B cell (primary cell): ENCODE measurements at regions not wholly inside any gene's neighbourhood (a gene's known extent, or its start where the extent isn't known, plus 50 kb on each side); places are given as distances from the start of the nearest gene placed in this dataset.

Source experiments
- ATAC-seq: fragments of 200-7000 bp; cut with Tn5 transposase; one replicate; pipeline ENCODE4 v1.10.0; 2021; ENCODE audit warnings: low read depth, mild to moderate bottlenecking, moderate number of reproducible peaks, moderate library complexity
- CTCF ChIA-PET: fragments of 350-600 bp; sonication (Branson Sonifier 250); formaldehyde crosslinking; loops from one replicate; lab custom pipeline; 2021; ENCODE audit warnings: antibody characterized with exemption, inconsistent platforms; lab: Charles Lee
- POLR2A ChIA-PET: fragments of 350-600 bp; sonication (Branson Sonifier 250); formaldehyde crosslinking; loops from one replicate; lab custom pipeline; 2021; ENCODE audit warnings: antibody characterized with exemption; lab: Charles Lee
- DNase-seq: peaks from one replicate; pipeline ENCODE4 v3.0.0; 2013
- H2AFZ ChIP-seq: 2 replicates; pipeline ENCODE4 v1.6.1; 2012; ENCODE audit warnings: mild to moderate bottlenecking, low read depth, low read length; ENCODE audit not compliant: insufficient read depth, poor library complexity, severe bottlenecking
- H3K27ac ChIP-seq, 2 donors: 1 replicate in 1 of 2; 2 replicates in 1 of 2; pipeline ENCODE4 v1.5.1; 2012 to 2013; ENCODE audit warnings: low read length in 2 of 2, mild to moderate bottlenecking in 2 of 2, moderate library complexity in 1 of 2
- H3K27me3 ChIP-seq, 4 experiments: fragments of 200-600 bp in 1 of 4; sonication (generic) in 1 of 4; replicated peaks in 1 of 4; 1 replicate in 2 of 4; 2 replicates in 2 of 4; pipeline versions ENCODE4 v1.6.1 to v1.7.0; 2013 to 2016; ENCODE audit warnings: low read length in 3 of 4, mild to moderate bottlenecking in 2 of 4, mixed read lengths in 1 of 4, moderate library complexity in 1 of 4; ENCODE audit not compliant: insufficient read depth in 4 of 4, control insufficient read depth in 3 of 4; ENCODE audit errors: control extremely low read depth in 1 of 4
- H3K36me3 ChIP-seq, 2 experiments: replicated peaks in 1 of 2; 1 replicate in 1 of 2; 2 replicates in 1 of 2; pipeline versions ENCODE4 v1.6.1 to v1.7.1; 2013; ENCODE audit warnings: low read length in 1 of 2; ENCODE audit not compliant: insufficient read depth in 2 of 2, control insufficient read depth in 1 of 2; ENCODE audit errors: control extremely low read depth in 1 of 2, extremely low read depth in 1 of 2
- H3K4me1 ChIP-seq, 2 donors: fragments of 200-600 bp in 1 of 2; sonication (generic) in 1 of 2; 1 replicate in 1 of 2; 2 replicates in 1 of 2; pipeline versions ENCODE4 v1.5.1 to v1.6.1; 2013 to 2017; ENCODE audit warnings: low read length in 2 of 2; ENCODE audit not compliant: control insufficient read depth in 2 of 2, insufficient read depth in 2 of 2
- H3K4me2 ChIP-seq: replicated peaks from 2 replicates; pipeline ENCODE3; 2012; ENCODE audit warnings: mild to moderate bottlenecking, low read depth, low read length; ENCODE audit not compliant: poor library complexity, severe bottlenecking
- H3K4me3 ChIP-seq, 5 experiments: fragments of 200-600 bp in 1 of 5; sonication (generic) in 1 of 5; 1 replicate in 3 of 5; 2 replicates in 2 of 5; pipeline versions ENCODE4 v1.5.1 to v1.7.0; 2011 to 2016; ENCODE audit warnings: low read length in 4 of 5, mild to moderate bottlenecking in 4 of 5, low read depth in 2 of 5, control low read depth in 1 of 5, moderate library complexity in 1 of 5; ENCODE audit not compliant: insufficient read depth in 1 of 5; ENCODE audit errors: control extremely low read depth in 1 of 5, extremely low read depth in 1 of 5
- H3K79me2 ChIP-seq: fragments of 200-600 bp; sonication (generic); one replicate; pipeline ENCODE4 v1.6.0; 2016; ENCODE audit warnings: low read length; ENCODE audit not compliant: control insufficient read depth, insufficient read depth
- H3K9ac ChIP-seq: fragments of 200-600 bp; sonication (generic); 2 replicates; pipeline ENCODE4 v1.6.1; 2017; ENCODE audit warnings: mild to moderate bottlenecking, low read length, moderate library complexity
- H3K9me3 ChIP-seq, 3 donors: one replicate each; pipeline versions ENCODE4 v1.6.1 to v1.7.1; 2013; ENCODE audit warnings: low read length in 2 of 3; ENCODE audit not compliant: control insufficient read depth in 2 of 3, insufficient read depth in 1 of 3; ENCODE audit errors: control extremely low read depth in 1 of 3
- H4K20me1 ChIP-seq: 2 replicates; pipeline ENCODE4 v1.6.0; 2012; ENCODE audit warnings: mild to moderate bottlenecking, low read length; ENCODE audit not compliant: insufficient read depth, control insufficient read depth, poor library complexity, severe bottlenecking
- H3K27ac Mint-ChIP-seq: one replicate; pipeline ENCODE4 v1.8.0; 2021; ENCODE audit warnings: mixed read lengths
- H3K27me3 Mint-ChIP-seq: one replicate; pipeline ENCODE4 v1.8.0; 2021; ENCODE audit warnings: mixed read lengths
- H3K4me1 Mint-ChIP-seq: one replicate; pipeline ENCODE4 v1.8.0; 2021; ENCODE audit warnings: mixed read lengths
- H3K4me3 Mint-ChIP-seq: one replicate; pipeline ENCODE4 v1.8.0; 2021; ENCODE audit warnings: mixed read lengths
- H3K9me3 Mint-ChIP-seq: one replicate; pipeline ENCODE4 v1.8.0; 2022; ENCODE audit warnings: mixed read lengths; ENCODE audit not compliant: insufficient read depth
- EZH2 ChIP-seq: IDR thresholded peaks from 2 replicates; pipeline ENCODE4 v1.6.1; 2012; ENCODE audit warnings: borderline replicate concordance, low read depth, mild to moderate bottlenecking, moderate library complexity, low read length; ENCODE audit not compliant: insufficient read depth, poor library complexity, severe bottlenecking
- WGBS: methylation state at CpG from one replicate; pipeline ENCODE4 v1.1.5; 2013; ENCODE audit warnings: missing lambda C conversion rate; ENCODE audit not compliant: insufficient coverage; 5-methylcytosine and 5-hydroxymethylcytosine counted together
- intact Hi-C: fragments of 100-400 bp; cut with micrococcal nuclease; formaldehyde crosslinking; loops from one replicate; pipeline ENCODE4 v1.10.0; 2022
- TF ChIP-seq, protein P1 (sequence below): fragments of 200-600 bp; IDR thresholded peaks from one replicate; pipeline ENCODE4 v1.8.0; 2022; ENCODE audit warnings: antibody characterized with exemption, mild to moderate bottlenecking

DNA sequence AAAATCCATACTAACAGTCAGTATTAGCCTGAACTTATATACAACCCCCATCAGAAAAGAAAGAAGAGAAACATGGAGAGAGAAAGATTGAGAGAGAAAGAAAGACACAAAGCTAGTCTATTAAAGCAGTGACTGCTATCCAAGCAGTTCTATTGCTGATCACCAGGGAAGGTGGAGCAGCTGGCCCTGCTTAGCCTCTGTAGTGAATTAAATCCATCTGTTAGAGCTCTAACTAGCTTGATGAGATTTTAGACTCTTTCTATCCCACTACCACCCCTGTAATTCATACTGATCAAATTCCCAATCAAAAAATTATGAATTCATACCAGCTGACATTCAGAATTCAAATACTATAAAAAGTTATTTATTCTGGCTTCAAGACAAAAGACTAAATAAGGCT lies 486.0 kb upstream of the LRRN3 start:
- TF ChIP-seq, protein P1, sequence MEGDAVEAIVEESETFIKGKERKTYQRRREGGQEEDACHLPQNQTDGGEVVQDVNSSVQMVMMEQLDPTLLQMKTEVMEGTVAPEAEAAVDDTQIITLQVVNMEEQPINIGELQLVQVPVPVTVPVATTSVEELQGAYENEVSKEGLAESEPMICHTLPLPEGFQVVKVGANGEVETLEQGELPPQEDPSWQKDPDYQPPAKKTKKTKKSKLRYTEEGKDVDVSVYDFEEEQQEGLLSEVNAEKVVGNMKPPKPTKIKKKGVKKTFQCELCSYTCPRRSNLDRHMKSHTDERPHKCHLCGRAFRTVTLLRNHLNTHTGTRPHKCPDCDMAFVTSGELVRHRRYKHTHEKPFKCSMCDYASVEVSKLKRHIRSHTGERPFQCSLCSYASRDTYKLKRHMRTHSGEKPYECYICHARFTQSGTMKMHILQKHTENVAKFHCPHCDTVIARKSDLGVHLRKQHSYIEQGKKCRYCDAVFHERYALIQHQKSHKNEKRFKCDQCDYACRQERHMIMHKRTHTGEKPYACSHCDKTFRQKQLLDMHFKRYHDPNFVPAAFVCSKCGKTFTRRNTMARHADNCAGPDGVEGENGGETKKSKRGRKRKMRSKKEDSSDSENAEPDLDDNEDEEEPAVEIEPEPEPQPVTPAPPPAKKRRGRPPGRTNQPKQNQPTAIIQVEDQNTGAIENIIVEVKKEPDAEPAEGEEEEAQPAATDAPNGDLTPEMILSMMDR = no peak
- TF ChIP-seq EZH2 = no peak
- H2AFZ ChIP-seq = no peak overlapping the region
- no peaks in the 10 kb centered on the region for H4K20me1 ChIP-seq
- Mint-ChIP-seq H3K4me1 (no peaks in the 10 kb centered on the region), H3K4me3 (no peak overlapping the region), H3K9me3 (no peaks in the 10 kb centered on the region), H3K27ac (no peak overlapping the region), H3K27me3 (no peaks in the 10 kb centered on the region)
- H3K79me2 ChIP-seq = no peaks in the 10 kb centered on the region
- no peaks in the 10 kb centered on the region for H3K27me3 ChIP-seq
- DNase-seq = no peak
- H3K4me3 ChIP-seq = no peak overlapping the region
- H3K4me2 ChIP-seq = no peak overlapping the region
- H3K4me1 ChIP-seq = no peaks in the 10 kb centered on the region
- H3K27ac ChIP-seq = no peak overlapping the region
- ChIA-PET POLR2A (no interaction called here), CTCF (no interaction called here)
- no peak for ATAC-seq
- no peaks in the 10 kb centered on the region for H3K36me3 ChIP-seq
- H3K9ac ChIP-seq = no peak overlapping the region
- intact Hi-C loops = no loop called here
- H3K9me3 ChIP-seq = no peaks in the 10 kb centered on the region

DNA sequence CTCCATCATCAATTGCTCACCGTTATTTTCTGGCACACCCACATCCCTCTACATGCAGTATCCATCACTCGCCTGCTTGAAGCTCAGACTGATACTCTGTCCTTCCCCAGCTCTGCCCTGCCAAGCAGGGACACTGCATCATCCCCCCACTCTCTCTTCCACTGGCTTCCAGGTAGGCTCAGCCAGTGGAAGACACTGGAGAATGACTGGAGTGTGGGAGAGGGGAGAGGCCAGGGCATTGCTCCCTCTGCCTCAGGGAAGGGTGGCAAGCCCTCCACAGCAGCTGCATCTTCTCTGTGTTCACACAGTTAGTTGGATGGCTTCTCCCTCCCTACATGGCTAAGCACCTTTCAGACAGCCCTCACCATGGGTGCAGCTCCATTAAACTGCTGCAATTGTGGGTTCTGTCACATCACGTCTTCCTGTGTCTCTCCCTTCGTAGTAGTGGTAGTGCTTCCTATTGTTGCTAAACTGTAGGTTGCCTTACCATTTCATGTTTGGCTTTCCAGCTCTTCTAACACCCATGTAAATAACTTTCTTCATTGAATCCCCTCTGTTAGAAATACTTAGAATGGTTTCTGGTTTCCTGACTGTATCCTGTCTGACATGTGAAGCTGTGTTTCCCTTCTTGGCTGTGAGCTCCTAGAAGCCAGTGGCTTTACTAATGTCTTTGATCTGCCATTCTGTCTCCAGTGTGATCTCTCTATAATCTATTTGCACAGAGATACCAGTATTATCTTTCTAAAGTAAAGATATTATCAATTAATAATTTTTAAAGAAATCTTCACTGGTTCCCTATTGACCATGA lies 483.7 kb upstream of the LRRN3 start:
- no peak for TF ChIP-seq EZH2
- TF ChIP-seq, protein P1 = no peak
- Histone ChIP-seq H4K20me1 (no peaks in the 10 kb centered on the region), H3K27ac (no peak overlapping the region), H3K36me3 (no peaks in the 10 kb centered on the region), H3K27me3 (no peaks in the 10 kb centered on the region), H3K4me1 (no peaks in the 10 kb centered on the region), H3K9me3 (no peaks in the 10 kb centered on the region), H3K4me3 (no peak overlapping the region), H2AFZ (no peak overlapping the region), H3K4me2 (no peak overlapping the region), H3K9ac (no peak overlapping the region), H3K79me2 (no peaks in the 10 kb centered on the region)
- intact Hi-C loops = no loop called here
- 100% methylated on average over 1 of the region's 4 CpGs for WGBS
- CTCF ChIA-PET = no interaction called here
- Mint-ChIP-seq H3K4me3 (no peak overlapping the region), H3K27me3 (no peaks in the 10 kb centered on the region), H3K9me3 (no peaks in the 10 kb centered on the region), H3K27ac (no peak overlapping the region), H3K4me1 (no peaks in the 10 kb centered on the region)
- no peak for DNase-seq
- POLR2A ChIA-PET = no interaction called here
- no peak for ATAC-seq
